ENCODE measurements at regions not wholly inside any gene's neighbourhood (a gene's known extent, or its start where the extent isn't known, plus 50 kb on each side); places are given as distances from the start of the nearest gene placed in this dataset.

GRCh38 chr10:111831058-111831457, 352.5 kb downstream of the GPAM start:
- TF ChIP-seq CTCF (conservative IDR thresholded peaks at IDR 0.05; ENCODE audit: low read length) (no peak), EZH2phosphoT487 (IDR thresholded peaks at IDR 0.05; ENCODE audit: borderline replicate concordance) (no peak)

All from Loucy (cell line).